T-helper 2 cell treated with Interferon-gamma antibody and Interleukin-4, amounts not matched to agents 100 ng/mL and 5 ng/mL, for 36 hours (primary cell): ENCODE measurements at regions not wholly inside any gene's neighbourhood (a gene's known extent, or its start where the extent isn't known, plus 50 kb on each side); places are given as distances from the start of the nearest gene placed in this dataset.
"Not testable (repeated sequence)": the region's sequence is repeated elsewhere in the genome, so short reads cannot be mapped to it uniquely, and the experiment has no call there.

ENCODE experiments used
- intact Hi-C: fragments of 100-400 bp; cut with micrococcal nuclease; formaldehyde crosslinking; loops from one replicate; pipeline ENCODE4 v1.15.1; 2023

DNA sequence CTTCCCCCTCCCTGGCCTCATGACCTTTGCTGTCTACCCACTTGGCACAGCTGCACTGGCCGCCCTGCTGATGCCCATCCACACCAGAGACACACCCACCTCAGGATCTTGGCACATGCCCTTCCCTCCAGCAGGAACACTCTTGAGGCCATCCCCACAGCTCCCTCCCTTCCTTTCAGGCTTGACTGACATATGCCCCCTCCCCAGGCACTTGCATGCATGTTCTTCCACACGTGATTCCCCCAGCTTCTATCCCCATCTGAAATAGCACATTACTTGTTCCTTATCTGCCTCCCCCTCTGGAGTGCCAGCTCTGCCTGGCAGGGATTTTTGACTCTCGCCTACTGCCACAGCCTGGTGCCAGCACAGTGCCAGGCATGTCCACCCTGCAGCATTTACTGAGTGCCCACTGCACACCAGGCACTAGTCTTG lies 98.5 kb upstream of the SLC25A33 start:
- intact Hi-C loops: no loop called here

DNA sequence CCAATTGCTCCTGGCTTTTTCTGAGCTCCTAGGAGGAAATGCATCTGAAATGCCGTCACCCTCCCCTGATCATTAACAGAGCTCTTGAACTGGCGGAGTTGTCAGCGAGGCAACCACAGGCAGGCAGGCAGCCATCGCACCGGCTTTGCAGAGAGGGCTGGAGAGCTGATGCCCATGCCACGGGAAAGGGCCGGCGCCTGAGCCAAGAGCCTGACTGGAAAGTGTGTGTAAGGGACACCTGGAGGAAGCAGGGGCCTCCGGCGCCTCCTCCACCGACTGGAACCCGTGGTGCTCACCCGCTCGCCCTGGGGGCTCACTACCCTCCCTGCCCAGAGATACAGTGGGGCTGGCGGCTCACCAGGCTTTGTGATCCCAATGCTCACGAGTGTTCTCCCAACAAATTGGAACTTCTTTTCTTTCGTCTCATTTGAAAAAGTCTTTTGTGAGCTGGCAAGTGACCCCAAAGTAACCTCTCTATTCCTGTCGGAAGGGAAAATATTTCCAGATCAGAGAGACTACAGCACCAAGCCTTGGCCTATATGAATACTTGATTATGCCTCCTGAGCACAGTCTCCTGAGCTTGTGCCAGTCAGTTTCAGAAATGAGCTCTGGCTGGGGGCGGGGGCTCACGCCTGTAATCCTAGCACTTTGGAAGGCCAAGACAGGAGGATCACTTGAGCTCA lies 97.7 kb upstream of the SLC25A33 start:
- intact Hi-C loops: no loop called here

DNA sequence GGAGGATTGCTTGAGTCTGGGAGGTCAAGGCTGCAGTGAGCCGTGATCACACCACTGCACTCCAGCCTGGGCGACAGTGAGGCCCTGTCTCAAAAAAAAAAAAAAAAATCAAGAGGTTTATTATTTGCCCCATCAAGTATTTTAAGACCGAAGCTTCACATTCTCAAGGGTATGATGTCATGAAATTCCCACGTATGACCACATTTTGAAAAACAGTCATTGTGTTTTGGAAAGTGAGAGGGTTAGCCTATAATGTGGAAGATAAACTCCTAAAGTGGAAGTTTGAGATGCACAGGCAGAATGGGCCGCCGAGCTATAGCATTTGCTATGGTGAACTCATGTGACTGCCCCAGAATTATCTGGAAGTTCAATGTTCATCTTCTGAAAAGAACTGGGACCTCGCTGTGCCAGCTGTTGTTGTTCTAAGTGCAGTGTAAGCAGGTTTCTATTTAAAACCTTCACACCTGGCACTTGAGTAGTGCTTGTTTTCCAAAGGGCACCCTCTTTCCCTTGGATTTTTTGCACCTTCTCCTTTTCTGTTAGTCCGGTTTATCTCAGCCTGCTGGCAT lies 96.9 kb upstream of the SLC25A33 start:
- intact Hi-C loops: no loop called here

DNA sequence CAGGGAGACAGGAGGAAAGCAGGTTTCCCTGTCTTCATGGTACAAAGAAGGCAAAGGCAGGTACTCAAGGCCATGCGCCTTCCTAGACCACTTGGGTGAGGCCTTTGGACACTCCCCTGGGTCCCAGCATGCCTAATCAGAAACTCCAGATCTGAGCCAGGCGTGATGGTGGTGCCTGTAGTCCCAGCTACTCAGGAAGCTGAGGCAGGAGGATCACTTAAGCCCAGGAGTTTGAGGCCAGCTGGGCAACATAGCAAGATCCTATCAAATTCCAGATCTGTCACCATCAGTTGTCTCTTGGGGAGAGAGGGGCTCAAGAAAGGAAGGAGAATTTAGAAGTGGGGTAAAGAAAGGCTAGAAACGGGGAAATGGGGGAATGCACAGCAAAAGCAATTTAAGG lies 96.3 kb upstream of the SLC25A33 start:
- intact Hi-C loops: no loop called here

DNA sequence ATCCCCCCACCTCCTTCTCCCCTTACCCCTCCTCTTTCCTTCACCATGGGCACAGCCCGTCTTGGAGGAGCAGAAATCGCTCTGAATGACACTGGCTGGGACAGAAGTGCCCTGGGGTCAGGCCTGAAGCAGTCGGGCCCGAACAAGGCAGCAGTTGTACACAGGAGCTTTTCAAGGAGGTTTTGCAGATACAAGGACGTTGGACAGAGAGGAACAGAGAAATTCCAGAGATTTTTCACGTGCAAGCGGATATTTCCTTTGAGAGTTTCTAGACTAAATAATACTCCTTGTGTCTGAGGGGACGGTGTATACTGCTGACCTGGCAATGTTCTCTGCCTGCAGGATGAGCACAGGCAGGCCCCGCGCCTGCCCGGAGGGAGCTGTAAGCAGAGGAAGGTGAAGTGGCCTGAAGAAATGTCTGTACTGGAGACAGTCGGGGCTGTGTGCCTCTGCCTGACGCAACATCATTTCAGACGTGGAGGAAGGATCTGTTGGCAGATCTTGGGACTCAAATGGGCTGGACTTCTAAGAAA lies 95.3 kb upstream of the SLC25A33 start:
- intact Hi-C loops: no loop called here

DNA sequence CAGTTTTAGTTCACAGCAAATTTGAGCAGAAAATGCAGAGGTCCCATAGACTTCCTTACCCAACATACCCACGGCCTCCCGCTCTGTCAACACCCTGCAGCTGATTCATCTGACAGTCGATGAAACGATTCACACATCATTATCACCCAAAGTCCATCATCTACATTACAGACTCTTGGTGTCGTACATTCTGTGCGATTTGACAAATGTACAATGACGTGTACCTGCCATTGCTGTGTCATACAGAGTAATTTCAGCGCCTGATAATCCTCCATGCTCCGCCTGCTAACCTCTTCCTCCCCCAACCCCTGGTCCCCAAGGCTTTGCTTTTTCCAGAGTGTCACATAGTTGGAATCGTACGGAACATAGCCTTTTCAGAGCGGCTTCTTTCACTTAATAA lies 94.7 kb upstream of the SLC25A33 start:
- intact Hi-C loops: no loop called here

DNA sequence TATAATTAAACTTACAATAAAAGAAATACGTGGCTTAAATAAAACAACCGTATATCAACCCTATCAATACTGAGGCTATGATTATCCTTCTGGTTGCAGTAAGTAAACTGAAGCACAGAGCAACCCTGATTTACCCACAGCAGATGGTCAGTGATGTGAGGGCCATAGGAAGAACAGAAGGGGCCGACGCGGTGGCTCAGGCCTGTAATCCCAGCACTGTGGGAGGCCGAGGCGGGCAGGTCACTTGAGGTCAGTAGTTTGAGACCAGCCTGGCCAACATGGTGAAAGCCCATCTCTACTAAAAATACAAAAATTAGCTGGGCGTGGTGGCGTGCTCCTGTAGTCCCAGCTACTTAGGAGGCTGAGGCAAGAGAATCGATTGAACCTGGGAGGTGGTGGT lies 94.2 kb upstream of the SLC25A33 start:
- intact Hi-C loops: not testable (repeated sequence)

DNA sequence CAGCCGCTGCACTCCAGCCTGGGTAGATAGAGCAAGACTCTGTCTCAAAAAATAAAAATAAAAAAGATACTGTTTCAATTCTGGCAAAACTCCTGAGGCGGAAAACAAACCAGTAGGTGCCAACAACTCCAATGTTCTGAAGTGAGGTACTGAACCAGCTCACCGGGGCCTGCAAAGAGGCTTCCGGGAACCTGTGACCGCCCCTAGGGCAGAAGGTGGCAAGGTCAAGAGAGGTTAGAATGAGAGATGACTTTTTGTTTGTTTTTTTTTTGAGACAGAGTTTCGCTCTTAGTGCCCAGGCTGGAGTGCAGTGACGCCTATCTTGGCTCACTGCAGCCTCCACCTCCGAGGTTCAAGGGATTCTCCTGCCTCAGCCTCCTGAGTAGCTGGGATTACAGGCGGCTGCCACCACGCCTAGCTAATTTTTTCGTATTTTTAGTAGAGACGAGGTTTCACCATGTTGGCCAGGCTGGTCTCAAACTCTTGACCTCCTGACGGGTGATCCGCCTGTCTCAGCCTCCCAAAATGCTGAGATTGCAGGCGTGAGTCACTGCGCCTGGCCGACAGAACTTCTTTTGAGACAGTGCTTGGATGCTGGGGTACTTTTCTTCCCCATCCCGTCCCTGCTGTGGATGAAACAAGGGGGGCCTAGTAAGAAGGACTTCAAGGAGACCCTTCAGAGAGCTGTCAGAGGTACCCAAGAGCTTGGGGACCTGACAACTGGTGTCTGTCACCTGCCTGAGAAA lies 91.9 kb upstream of the SLC25A33 start:
- intact Hi-C loops: no loop called here

DNA sequence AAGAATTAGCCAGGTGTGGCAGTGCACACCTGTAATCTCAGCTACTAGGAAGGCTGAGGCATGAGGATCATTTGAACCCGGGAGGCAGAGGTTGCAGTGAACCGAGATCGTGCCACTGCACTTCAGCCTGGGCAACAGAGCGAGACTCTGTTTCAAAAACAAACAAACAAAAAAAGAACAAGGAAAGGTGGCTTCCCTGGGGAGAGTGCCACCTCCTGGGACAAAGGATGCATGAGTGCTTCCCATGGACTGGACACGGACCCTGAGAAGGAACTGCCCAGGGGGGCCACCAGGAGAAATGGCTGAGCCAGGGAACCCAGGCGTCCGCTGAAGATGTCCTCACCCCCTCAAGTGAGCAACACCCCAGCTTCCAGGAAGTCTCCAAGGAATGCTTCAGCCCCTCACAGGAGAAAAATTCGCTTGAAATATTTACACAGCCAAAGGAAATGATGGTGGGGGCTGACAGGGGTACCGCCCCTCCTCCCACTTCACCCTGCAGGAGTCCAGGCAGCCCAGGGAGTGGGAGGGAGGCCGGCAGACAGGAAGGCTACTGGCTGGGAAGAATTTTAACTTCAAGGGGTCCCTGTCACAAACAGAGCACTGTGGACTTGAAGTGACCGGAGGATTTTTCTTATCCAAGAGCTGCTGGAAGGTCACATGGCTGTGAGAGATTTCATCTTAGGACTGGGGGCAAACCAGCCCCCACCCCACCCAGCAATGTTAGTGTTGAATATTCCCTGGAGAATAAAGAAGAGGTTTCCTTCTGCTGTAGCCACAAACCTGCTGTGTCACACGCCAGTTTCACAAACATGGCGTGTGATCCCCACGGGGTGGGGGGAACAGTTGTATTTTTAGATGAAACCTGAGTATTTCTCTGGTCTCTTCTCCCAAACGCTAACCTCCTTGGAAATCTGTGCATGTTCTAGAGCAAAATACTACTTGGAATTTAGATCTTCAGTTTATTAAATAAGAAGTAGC lies 90.8 kb upstream of the SLC25A33 start:
- intact Hi-C loops: no loop called here

DNA sequence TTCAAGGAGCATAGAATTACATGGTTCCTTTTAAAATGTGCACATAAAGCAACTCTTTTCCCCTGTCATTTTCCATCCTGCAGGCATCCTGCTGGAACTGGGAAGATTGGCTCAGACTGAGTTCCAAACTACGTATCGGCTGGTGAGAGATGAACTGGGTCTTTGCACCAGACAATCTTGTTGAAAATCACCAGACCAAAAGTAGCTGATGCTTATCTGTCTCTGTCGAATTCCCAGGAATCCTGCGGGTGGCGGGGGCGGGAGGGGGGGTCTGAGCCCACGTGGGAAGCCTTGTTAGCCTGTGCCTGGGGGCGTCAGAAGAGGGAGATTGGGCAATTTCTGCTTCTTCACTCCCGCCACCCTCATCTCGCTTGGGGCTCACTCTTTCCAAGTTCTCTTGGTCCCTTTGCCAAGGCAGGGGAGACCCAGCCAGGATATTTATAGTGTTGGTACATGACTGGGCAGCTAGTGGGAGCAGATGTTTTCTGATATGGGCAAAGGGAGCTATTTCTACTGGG lies 90.1 kb upstream of the SLC25A33 start:
- intact Hi-C loops: no loop called here

DNA sequence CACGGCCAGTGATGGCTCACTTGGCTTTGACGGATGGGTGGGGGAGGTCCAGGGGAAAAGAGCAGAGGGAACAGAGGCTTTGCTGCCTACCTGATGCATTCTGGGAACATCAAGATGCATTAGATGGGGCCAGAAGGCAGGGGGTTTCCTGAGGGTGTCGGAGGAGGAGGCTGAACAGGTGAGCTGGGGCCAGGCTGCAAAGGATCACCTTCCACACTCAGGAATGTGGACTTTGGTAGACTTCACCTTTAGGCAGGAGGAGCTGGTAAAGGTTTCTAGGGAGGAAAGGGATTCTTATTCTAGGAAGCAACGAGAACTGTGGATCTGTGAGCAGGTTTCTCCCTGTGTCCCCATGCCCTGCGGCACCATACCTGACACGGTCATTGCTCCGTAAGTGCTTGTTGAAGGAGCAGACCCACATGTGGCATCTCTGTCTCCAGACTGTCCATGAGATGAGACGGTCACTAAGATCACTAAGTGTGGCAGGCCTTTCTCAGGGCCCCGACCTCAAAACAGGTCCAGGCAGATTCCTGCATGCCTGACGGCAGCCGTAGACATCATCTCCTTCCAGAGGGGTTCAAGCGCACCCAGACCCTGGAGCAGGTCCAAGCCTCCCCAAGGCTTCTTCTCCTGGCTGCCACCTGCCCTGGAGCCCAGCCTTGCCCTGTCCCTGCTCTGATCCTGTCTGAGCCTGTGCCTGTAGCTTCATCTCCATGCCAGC lies 89.1 kb upstream of the SLC25A33 start:
- intact Hi-C loops: no loop called here

DNA sequence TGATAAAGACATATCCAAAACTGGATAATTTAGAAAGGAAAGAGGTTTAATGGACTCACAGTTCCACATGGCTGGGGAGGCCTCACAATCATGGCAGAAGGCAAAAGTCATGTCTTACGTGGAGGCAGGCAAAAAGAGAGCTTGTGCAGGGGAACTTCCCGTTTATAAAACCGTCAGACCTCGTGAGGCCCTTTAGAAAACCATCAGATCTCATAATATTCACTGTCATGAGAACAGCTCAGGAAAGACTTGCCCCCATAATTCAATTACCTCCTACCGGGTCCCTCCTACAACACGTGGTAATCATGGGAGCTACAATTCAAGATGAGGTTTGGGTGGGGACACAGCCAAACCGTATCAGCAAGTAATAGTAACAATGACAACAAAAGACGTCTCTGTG lies 88.2 kb upstream of the SLC25A33 start:
- intact Hi-C loops: no loop called here

DNA sequence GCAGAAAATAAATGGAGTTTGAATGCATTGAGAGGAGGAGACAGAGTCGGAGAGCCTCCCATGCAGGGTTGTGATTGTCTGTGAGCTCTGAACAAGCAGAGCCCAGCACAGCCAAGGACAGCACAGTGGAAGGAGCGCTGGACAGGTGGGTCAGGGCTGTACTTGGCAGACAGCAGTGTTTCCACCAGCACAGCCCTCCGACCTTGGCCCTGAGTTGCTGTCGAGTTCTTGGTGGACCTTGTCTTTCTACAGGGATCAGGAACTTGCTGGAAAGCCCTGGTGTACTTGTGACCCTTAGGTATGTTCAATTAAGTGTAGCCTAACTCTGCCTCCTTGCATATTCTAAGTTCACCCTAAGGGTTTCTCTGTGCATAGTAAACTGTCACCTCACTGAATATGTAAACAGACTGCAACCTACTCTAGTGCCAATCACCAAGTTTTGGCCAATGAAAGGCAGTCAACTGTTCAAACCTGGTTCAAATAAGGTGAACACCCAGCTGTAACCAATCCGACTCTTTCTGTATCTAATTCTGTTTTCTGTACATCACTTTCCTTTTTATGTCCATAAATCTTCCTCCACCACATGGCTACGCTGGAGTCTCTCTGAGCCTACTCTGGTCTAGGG lies 86.6 kb upstream of the SLC25A33 start:
- intact Hi-C loops: no loop called here

DNA sequence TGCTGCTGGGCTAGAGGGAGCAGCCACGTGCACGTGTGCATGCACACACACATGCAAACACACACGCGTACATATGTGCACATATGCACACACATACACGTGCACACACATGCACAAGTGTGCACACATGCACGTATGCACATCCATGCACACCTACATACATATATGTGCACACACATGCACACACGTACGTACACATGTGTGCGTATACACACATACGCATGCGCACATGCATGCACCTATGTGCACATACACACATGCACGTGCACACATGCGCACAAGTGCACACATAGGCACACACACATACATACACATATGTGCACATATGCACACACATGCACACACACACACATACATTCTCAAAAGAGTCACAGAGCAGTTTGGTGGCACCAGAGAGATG lies 85.9 kb upstream of the SLC25A33 start:
- intact Hi-C loops: no loop called here

DNA sequence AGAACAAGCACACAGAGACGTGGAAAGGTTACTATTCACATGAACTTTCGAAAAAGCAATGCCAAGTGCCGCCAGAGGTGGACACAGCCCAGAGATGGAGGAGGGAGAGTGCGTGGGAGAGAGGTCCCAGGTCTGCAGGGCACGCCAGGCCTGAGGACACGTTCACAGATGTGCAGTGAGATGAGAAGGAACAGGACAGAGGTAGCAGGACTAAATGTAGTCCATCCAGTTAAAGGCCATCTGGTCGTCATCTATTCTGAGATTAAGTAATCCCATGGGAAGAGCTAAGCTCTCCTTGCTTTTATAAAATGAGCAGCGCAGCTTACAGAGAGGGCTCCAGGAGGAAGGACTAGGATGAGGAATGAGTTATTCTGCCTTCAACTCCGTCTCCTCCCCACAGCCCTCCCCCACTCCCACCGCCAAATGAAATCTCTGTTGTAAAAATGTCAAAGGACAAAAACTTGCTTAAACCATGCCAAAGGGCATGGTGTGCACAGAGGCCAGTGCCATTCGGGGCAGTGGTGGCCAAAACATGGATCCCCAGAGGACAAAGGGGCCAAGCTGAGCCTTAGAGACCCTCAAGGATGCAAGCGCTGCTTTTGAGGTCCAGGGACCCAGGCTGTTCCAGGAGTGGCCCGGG lies 85.4 kb upstream of the SLC25A33 start:
- intact Hi-C loops: no loop called here

DNA sequence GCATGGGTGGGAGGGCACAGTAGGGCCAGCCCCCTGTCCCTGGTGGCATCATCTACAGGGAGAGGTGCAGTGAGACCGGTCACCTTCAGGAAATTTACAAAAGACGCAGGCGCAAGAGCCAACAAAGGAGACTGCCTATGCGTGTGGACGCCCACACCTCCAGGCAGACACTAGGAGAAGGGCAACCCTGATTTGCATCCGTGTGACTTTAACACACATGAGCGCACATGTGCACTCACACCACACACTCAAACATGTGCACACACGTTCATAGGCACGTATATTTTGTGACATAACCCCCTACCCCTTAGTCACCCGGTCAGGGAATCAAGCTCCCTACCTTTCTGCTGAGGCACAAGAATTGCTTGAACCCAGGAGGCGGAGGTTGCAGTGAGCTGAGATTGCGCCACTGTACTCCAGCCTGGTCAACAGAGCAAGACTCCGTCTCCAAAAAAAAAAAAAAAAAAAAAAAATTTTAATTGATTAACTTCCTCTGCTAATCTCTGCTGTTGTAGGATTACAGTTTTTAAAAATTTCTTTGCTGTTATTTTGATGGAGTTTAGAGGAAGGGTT lies 84.7 kb upstream of the SLC25A33 start:
- intact Hi-C loops: loop anchor here (1.0 kb wide), 1 partner anchor 187 kb away; no protein-coding TSS in a partner anchor

DNA sequence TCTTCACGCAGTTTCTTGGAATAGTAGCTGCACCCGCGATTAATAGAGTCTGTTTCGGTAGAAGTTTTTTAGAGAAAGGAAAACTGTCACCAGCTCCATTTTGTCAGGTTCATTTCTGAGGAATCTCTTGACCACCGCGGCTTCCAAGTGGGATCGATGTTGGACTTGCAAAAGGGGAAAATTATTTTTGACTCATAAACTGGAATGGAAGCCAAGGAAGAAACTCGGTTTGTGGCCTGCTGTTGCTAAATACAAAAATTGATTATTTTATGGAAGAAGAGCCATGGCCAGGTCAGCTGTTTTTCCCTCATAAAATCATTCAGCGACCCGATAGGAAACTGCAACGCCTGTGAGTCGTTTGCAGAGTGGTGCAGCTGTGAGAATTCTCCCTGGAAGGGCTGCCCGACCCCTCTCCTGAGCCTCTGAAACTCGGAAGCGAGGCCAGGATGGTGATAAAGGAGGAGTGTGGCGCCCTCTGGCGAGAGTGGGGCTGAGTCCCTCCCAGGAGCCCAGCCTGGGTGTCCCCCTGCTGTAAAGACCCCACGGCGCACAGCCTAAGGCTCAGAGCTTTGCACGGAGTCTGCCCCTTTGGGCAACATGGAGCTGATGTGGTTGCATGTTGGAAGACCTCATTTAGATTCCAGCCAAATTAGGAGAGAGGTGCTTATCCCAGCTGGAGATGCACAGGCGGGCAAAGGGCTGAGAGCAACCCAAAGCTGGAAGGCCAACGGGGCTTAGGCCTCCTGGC lies 83.6 kb upstream of the SLC25A33 start:
- intact Hi-C loops: loop anchor here (1.0 kb wide), 2 partner anchors 166 to 188 kb away; no protein-coding TSS in a partner anchor

DNA sequence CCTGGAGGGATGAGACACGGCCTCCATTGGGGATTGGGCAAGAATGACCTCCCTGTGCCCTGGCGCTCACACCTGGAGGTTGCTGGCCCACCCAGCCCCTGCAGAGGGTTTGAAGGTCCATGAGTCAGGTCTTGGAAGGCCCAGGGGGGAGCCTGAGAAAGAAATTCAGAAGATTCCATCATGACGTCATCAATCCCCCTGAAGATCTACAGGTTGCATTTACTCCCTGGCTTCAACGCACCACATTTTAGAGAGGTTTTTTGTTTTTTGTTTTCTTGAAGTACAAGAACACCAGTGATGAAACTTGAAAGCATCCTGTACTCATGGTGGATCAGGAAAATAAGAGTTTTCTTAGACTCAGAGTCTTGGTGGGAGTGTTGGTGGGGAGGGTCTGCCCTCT lies 82.4 kb upstream of the SLC25A33 start:
- intact Hi-C loops: loop anchor here (1.0 kb wide), 1 partner anchor 168 kb away; no protein-coding TSS in a partner anchor
